Neural cell (in vitro differentiated cells): ENCODE measurements at regions not wholly inside any gene's neighbourhood (a gene's known extent, or its start where the extent isn't known, plus 50 kb on each side); places are given as distances from the start of the nearest gene placed in this dataset.

Experiments used
- CTCF ChIP-seq: fragments of 450-650 bp; IDR thresholded peaks from 2 replicates; pipeline ENCODE4 v1.5.1; 2014; ENCODE audit warnings: antibody characterized with exemption, mild to moderate bottlenecking, moderate library complexity; ENCODE audit not compliant: poor library complexity, severe bottlenecking
- EP300 ChIP-seq: fragments of 450-650 bp; conservative IDR thresholded peaks from 2 replicates; pipeline ENCODE4 v1.6.1; 2014; ENCODE audit warnings: antibody characterized with exemption, mild to moderate bottlenecking, moderate library complexity; ENCODE audit not compliant: poor library complexity, severe bottlenecking
- EZH2 ChIP-seq: fragments of 200-600, 300-800 bp; shearing (Covaris generic), sonication (generic); IDR thresholded peaks from 2 replicates; pipeline ENCODE4 v1.6.1; 2014; ENCODE audit warnings: antibody characterized with exemption, low read length, borderline replicate concordance, mild to moderate bottlenecking; ENCODE audit not compliant: insufficient read depth, poor library complexity, severe bottlenecking
- MXI1 ChIP-seq: fragments of 450-650 bp; conservative IDR thresholded peaks from 2 replicates; pipeline ENCODE4 v1.6.1; 2014; ENCODE audit warnings: antibody characterized with exemption, mild to moderate bottlenecking; ENCODE audit not compliant: poor library complexity, severe bottlenecking
- POLR2AphosphoS5 ChIP-seq: IDR thresholded peaks from 2 replicates; pipeline ENCODE4 v1.6.1; 2012
- RAD21 ChIP-seq: fragments of 450-650 bp; conservative IDR thresholded peaks from 2 replicates; pipeline ENCODE4 v1.6.1; 2014; ENCODE audit warnings: antibody characterized with exemption, mild to moderate bottlenecking, moderate library complexity
- REST ChIP-seq: IDR thresholded peaks from 2 replicates; pipeline ENCODE4 v1.6.1; 2012; ENCODE audit warnings: borderline replicate concordance
- SMC3 ChIP-seq: fragments of 450-650 bp; conservative IDR thresholded peaks from 2 replicates; pipeline ENCODE4 v1.6.1; 2014; ENCODE audit warnings: antibody characterized with exemption, mild to moderate bottlenecking, moderate library complexity; ENCODE audit not compliant: poor library complexity
- TAF1 ChIP-seq: IDR thresholded peaks from 2 replicates; pipeline ENCODE4 v1.6.1; 2012; ENCODE audit warnings: low read depth

- TF ChIP-seq CTCF (no peak), TAF1 (no peak), REST (no peak), RAD21 (no peak), POLR2AphosphoS5 (no peak), EZH2 (no peak), SMC3 (no peak), EP300 (no peak), MXI1 (no peak)
Observed at GRCh38 chr20:39563349-39563748, 601.2 kb downstream of the DHX35 start.
